ENCODE measurements at regions not wholly inside any gene's neighbourhood (a gene's known extent, or its start where the extent isn't known, plus 50 kb on each side); places are given as distances from the start of the nearest gene placed in this dataset.

DNA sequence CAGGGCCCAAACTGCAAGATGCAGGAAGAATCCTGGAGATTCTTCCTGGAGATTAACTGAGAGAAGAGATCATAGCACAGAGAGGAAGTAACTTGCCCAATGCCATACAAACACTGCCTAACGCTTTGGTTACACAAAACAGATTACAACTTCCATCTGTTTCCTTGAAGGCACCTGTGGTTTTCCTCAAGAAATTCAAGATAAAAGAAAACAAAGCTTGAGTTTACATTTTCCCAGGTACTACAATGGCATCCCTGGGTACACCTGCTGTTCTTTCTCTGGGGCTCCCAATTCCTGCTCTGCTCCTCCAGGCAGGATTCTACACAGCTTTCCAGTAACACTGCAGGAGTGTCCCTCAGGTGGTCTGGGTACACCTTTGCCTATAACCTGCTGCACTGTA lies 781.9 kb upstream of the ID2 start:
- TF ChIP-seq, protein P1, sequence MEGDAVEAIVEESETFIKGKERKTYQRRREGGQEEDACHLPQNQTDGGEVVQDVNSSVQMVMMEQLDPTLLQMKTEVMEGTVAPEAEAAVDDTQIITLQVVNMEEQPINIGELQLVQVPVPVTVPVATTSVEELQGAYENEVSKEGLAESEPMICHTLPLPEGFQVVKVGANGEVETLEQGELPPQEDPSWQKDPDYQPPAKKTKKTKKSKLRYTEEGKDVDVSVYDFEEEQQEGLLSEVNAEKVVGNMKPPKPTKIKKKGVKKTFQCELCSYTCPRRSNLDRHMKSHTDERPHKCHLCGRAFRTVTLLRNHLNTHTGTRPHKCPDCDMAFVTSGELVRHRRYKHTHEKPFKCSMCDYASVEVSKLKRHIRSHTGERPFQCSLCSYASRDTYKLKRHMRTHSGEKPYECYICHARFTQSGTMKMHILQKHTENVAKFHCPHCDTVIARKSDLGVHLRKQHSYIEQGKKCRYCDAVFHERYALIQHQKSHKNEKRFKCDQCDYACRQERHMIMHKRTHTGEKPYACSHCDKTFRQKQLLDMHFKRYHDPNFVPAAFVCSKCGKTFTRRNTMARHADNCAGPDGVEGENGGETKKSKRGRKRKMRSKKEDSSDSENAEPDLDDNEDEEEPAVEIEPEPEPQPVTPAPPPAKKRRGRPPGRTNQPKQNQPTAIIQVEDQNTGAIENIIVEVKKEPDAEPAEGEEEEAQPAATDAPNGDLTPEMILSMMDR (IDR thresholded peaks at IDR 0.05 in 4 of 5, conservative IDR thresholded peaks at IDR 0.05 in 1 of 5): no peak
- no peak for TF ChIP-seq POLR2A (IDR thresholded peaks at IDR 0.05)
